ENCODE measurements at regions not wholly inside any gene's neighbourhood (a gene's known extent, or its start where the extent isn't known, plus 50 kb on each side); places are given as distances from the start of the nearest gene placed in this dataset.

DNA sequence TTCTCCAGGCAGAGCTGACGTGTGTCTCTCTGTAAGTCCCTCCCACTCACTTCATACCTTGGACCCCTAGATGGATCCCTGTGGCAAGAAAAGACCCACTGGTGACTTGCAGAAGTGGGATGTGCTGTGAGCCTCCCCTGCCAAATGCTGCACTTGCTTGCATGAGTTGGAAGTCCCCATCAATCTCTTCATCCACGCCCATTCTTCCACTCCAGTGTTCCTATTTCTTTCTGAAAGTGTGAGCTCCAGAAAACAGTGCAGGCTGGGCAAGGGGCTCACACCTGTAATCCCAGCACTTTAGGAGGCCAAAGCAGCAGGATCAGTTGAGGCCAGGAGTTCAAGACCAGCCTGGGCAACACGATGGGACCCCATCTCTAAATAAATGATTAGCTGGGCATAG, 254.1 kb upstream of the IRF2BP2 start:
- DNase-seq (ENCODE audit: low read depth) = no peak
- TF ChIP-seq, protein P1, sequence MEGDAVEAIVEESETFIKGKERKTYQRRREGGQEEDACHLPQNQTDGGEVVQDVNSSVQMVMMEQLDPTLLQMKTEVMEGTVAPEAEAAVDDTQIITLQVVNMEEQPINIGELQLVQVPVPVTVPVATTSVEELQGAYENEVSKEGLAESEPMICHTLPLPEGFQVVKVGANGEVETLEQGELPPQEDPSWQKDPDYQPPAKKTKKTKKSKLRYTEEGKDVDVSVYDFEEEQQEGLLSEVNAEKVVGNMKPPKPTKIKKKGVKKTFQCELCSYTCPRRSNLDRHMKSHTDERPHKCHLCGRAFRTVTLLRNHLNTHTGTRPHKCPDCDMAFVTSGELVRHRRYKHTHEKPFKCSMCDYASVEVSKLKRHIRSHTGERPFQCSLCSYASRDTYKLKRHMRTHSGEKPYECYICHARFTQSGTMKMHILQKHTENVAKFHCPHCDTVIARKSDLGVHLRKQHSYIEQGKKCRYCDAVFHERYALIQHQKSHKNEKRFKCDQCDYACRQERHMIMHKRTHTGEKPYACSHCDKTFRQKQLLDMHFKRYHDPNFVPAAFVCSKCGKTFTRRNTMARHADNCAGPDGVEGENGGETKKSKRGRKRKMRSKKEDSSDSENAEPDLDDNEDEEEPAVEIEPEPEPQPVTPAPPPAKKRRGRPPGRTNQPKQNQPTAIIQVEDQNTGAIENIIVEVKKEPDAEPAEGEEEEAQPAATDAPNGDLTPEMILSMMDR (IDR thresholded peaks at IDR 0.05; ENCODE audit: control insufficient read depth, insufficient read depth, low read depth, low read length, missing control alignments) = no peak
- H3K4me3 ChIP-seq (ENCODE audit: control insufficient read depth, low read depth, low read length) = no peak overlapping the region

DNA sequence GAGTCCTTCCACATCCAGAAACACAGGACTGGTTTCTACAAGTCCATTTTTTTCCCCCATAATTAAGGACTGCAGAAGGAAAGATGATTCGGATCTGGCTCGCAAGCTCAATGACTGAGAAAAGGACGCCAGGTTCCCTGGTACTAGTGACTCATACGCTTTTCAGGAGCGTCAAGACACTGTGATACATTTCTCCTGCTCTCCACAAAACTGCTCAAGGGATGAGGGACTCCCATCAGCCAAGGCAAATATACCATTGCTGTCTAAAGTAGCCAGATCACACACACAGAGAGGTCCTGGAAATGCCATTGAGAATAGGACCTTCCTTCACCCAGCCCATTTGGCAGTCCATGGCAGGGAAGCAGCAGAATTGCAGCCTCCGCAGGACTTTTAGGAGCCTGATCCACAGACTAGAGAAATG, 253.6 kb upstream of the IRF2BP2 start:
- TF ChIP-seq, protein P1 (IDR thresholded peaks at IDR 0.05; ENCODE audit: control insufficient read depth, insufficient read depth, low read depth, low read length, missing control alignments) = no peak
- DNase-seq (ENCODE audit: low read depth) = no peak

DNA sequence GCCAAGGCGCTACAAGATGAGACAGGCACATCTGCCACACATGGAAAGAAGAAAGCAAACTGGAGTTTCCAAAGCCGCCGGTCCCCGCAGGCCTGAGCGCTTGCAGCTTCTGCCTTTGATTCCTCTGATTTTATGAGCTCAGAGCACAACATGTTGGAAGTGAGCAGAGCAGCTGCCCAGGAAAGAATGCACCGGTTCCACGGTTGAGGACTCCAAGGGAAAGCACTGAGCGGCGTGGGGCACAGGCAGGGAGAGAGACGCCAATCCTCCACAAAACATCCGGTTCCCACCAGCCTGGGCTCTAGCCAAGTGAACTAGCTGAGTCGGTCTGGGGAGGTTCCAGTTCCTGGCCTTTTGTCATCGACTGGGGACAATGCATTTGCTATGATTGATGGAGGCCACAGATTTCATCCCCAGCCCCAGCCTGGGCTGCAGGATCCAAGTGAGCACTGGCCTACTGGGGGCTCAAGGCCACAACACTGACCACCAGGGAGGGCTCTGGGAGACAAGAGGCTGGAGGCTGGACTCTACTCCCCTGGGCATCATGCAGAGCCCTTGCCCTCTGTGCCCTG, 253.1 kb upstream of the IRF2BP2 start:
- no peak overlapping the region for H3K4me3 ChIP-seq (ENCODE audit: control insufficient read depth, low read depth, low read length)
- TF ChIP-seq, protein P1 (IDR thresholded peaks at IDR 0.05; ENCODE audit: control insufficient read depth, insufficient read depth, low read depth, low read length, missing control alignments) = no peak
- no peak for DNase-seq (ENCODE audit: low read depth)

More for the DNA sequence above, 253.6 kb upstream of the IRF2BP2 start:
- H3K4me3 ChIP-seq (ENCODE audit: control insufficient read depth, low read depth, low read length) = no peak overlapping the region

DNA sequence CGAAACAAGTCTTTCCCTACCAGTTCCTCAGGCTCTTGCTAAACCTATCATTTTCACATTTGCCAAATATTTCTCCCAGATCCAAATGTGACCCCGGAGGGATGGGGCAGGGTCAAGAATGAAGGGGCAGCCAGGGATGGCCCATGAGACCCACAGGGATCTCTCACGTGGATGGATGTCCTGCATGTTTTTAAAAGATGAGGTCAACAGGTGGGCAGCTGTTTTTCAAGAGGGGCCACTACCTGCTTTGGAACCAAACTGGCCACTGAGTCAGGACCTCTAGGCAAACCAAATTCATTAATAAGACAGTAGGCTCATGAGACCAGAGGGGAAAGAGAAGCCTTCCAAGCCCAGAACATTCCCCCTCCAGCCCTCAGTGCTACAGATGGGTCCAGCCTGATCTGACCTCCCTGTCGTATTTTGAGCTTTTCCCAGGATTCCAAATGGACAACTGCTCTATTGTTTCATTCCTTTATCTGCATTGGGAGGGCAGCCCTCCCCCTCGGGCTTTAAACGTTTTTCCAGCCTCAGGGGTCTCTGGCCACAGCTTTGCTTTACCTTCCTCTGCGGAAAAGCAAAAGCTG, 252.5 kb upstream of the IRF2BP2 start:
- TF ChIP-seq, protein P1 (IDR thresholded peaks at IDR 0.05; ENCODE audit: control insufficient read depth, insufficient read depth, low read depth, low read length, missing control alignments) = no peak
- DNase-seq (ENCODE audit: low read depth) = no peak
- H3K4me3 ChIP-seq (ENCODE audit: control insufficient read depth, low read depth, low read length) = no peak overlapping the region

DNA sequence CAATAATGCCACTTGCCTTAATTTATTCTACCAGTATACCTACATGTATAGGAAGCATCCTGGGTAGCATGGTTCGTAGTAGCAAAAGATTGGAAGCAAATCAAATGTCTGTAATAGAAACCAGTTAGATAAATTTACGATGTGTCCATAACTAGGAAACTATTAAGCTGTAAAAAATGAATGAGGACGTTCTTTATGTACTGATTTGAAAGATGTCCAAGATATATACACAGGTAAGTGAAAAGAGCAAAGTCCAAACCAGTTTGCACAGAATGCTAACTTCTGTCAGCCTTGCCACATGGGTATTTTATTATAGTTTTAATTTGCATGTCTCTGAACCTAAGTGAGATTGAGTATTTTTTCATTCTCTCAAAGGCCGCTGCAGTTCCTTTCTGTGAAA, 251.8 kb upstream of the IRF2BP2 start:
- no peak for DNase-seq (ENCODE audit: low read depth)
- TF ChIP-seq, protein P1 (IDR thresholded peaks at IDR 0.05; ENCODE audit: control insufficient read depth, insufficient read depth, low read depth, low read length, missing control alignments) = no peak
- H3K4me3 ChIP-seq (ENCODE audit: control insufficient read depth, low read depth, low read length) = no peak overlapping the region

DNA sequence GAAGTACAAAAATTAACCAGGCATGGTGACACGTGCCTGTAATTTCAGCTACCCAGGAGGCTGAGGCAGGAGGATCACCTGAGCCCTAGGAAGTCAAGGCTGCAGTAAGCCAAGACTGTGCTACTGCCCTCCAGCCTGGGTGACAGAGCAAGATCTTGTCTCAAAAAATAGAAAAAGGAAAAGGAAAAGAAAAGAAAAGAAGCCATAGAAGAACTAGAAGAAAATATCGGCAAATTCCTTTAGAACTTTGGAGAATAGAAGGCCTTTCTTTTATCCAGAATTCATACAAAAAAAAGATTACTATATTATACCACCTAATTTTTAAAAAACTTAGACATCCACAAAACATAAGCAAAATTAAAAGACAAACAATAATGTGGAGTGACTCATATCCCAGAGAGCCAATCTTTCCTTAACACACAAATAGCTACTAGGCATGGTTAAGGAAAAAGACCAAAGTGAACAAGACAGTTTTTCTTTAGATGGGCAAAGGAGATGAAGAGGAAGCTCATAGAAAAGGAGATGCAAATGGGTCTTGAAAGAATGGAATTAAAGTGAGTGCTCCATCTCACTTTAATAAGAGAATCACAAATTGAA, 251.1 kb upstream of the IRF2BP2 start:
- DNase-seq (ENCODE audit: low read depth) = no peak
- no peak overlapping the region for H3K4me3 ChIP-seq (ENCODE audit: control insufficient read depth, low read depth, low read length)

More for the DNA sequence above, 251.1 kb upstream of the IRF2BP2 start:
- TF ChIP-seq, protein P1 (IDR thresholded peaks at IDR 0.05; ENCODE audit: control insufficient read depth, insufficient read depth, low read depth, low read length, missing control alignments) = no peak
